GM21576 (cell line): ENCODE measurements at regions not wholly inside any gene's neighbourhood (a gene's known extent, or its start where the extent isn't known, plus 50 kb on each side); places are given as distances from the start of the nearest gene placed in this dataset.
"Not testable (repeated sequence)": the region's sequence is repeated elsewhere in the genome, so short reads cannot be mapped to it uniquely, and the experiment has no call there.

ENCODE experiments used
- ATAC-seq: cut with Tn5 transposase; IDR thresholded peaks from one replicate; pipeline ENCODE4 v1.9.1; 2021; ENCODE audit warnings: mild to moderate bottlenecking, moderate library complexity; ENCODE audit not compliant: unreplicated experiment

DNA sequence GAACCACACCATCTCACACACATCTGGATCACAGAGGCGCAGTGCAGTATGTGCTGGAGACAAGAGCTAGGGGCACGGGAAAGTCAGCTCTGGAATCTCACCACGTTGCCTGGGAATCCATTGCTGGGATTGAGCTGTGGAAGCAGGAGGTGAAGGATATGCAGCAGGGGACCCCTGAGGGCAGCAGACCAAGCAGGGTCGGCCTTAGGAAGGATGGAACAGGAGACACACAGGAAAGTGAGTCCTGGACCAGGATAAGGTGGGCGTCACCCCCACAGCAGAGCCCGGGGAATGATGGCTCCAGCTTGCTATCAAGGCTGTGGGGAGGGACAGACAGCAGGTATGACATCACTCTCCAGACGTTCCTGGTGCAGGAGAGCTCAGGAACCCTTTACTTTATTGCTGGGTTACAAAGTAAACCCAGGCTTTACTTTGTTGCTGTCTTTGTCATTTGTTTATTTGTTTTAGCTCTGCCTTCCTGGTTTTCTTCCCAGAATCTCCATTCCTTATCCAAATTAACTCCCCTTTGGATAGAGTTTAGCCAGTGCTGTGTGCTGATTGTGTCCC, 329.8 kb upstream of the MYT1L start:
- no peak for ATAC-seq

- ATAC-seq: no peak
Measured at GRCh38 chr2:2657121-2657962, 326.3 kb upstream of the MYT1L start.

GRCh38 chr2:2656115-2657011, 325.3 kb upstream of the MYT1L start:
- no peak for ATAC-seq

DNA sequence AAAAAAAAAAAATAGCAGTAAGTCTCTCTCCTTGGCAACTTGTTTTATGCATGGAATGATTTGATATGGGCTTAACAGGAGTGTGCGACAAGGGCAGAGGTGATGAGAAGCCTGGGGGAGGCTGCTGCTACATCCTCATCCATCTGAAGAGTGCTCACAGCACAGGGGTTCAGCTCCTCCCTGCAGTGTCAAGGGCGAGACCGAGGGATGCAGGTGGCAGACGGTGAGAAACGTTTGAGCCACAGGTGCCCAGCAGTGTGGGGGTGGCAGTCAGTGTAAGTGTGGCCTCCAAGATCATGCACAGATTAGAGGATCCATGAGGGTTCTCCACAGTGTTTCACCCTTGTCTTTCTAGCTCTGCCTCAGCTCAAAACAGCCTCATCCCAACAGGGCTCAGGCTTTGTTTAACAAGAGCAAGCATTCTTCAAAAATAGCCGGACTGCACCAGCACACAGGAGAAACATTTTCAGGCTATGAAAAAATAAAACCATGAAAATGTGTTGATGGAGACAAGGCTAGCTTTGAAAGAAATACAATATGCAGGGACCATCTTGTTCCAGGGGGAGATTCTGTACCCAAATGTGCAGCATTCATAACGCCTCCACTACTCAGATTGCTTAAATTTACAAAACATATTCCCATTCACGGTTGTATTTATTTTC, 324.5 kb upstream of the MYT1L start:
- ATAC-seq: no peak

DNA sequence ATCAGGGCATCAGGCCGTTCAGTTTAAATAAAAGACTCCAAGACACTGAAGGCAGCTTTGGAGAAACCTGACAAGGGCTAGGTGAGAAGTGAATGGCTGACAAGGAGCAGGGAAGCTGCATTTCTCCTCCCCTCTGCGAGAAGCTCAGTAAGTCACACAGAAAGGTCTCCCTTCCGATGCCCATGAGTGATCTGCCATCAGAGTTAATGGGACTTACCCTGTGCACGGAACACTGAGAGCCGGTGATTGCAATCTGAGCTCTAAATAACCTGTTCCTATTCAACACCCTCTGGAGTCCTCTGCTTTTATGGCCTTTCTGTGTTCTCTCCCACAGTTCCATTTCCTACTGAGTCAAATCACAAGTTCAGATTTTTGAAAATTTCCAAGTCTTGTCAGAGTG, 322.2 kb upstream of the MYT1L start:
- ATAC-seq: no peak

GRCh38 chr2:2650608-2651375, 319.7 kb upstream of the MYT1L start:
- no peak for ATAC-seq

- ATAC-seq: no peak
Measured at GRCh38 chr2:2649109-2650072, 318.3 kb upstream of the MYT1L start.

DNA sequence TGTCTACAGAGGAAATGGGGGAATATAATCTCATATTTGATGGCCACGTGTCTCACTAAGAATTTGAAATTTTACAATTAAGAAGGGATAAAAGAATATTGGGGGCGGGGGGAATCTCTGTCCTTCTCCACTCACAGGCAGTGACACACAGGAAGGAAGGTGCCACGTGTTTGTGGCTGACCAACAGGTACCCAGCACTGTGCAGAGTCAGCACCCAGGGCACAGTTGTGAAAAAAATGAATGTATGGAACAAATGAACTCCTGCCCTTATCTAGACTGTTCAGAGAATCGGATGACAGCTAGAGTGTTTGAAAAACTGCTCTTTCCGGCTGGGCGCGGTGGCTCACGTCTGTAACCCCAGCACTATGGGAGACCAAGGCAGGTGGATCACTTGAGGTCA, 317.0 kb upstream of the MYT1L start:
- ATAC-seq: no peak

- ATAC-seq: no peak
Measured at GRCh38 chr2:2647141-2647541, 316.1 kb upstream of the MYT1L start.

DNA sequence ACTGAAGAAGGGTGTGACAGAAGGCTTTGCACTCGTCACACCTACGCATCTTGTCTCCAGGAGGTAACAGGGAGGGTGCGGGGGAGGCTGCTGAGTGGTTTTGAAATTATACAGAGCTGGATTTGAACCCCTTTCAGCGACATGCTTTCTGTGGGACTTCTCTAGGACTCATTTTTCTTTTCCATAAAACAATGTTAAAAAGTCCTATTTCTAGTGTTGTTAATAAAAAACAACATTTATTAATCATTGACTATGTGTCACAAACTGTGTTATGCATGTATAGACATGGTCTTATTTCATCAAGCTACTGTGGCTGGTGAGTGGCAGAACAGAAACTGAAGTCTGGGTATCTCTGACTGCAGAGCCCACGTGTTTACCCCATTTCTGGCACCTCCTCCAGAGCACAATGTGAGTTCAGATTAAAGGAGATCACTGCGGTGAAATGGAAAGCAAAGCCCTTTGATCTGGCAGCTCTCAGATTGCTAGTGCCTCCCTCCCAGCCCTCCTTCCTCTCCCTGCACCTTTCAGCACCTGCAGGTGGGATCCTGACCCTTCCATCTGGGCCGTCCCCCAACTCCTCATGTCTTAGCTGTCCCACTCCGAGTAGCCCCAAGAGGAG, 315.5 kb upstream of the MYT1L start:
- ATAC-seq: peak; percentile 53

DNA sequence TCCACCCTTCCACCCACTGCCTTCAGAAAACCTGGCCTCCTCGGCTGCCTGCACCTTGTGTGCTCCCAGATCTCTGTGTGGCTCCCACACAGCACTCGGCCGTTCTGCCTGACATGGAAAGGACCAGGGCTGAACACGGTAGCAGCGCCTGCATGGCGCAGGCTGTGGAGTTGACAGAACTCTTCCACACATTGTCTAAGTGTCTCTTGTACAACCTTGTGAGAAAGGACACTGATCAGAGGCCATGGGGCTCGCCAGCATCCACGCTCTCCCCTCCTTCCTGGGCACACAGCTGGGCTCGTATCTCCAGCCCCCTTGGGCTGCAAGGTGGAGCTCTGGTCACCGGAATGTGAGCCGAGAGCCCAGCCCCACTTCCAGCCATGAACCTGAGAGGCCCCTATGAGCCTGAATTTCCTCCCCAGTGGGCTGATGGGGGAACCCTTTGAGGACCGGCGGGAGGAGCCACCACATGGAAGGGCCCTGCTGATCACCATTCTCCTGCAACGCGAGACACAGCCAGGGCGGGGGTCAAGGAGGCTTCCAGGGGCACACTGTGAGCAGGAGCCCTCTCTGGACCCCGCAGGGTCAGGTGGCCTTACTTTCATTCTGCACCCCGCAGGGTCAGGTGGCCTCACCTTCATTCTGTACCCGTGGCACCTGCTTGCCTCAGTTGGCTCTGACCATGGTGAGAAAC, 314.2 kb upstream of the MYT1L start:
- ATAC-seq: no peak

GRCh38 chr2:2644751-2645150, 313.7 kb upstream of the MYT1L start:
- not testable (repeated sequence) for ATAC-seq

DNA sequence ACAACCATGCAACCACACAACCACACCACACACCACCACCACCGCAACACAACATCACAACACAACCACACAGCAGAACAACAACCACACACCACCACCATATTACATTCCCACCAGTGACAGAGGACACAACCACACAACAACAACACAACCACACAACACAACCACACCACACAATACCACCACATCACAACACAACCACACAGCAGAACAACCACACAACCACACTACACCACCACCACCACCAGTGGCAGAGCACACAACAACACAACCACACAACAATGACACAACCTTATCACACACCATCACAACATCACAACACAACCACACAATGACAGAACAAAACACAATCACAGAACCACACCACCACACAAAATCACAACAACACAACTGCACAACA, 313.0 kb upstream of the MYT1L start:
- ATAC-seq: no peak

GRCh38 chr2:2642906-2643890, 312.1 kb upstream of the MYT1L start:
- no peak for ATAC-seq

DNA sequence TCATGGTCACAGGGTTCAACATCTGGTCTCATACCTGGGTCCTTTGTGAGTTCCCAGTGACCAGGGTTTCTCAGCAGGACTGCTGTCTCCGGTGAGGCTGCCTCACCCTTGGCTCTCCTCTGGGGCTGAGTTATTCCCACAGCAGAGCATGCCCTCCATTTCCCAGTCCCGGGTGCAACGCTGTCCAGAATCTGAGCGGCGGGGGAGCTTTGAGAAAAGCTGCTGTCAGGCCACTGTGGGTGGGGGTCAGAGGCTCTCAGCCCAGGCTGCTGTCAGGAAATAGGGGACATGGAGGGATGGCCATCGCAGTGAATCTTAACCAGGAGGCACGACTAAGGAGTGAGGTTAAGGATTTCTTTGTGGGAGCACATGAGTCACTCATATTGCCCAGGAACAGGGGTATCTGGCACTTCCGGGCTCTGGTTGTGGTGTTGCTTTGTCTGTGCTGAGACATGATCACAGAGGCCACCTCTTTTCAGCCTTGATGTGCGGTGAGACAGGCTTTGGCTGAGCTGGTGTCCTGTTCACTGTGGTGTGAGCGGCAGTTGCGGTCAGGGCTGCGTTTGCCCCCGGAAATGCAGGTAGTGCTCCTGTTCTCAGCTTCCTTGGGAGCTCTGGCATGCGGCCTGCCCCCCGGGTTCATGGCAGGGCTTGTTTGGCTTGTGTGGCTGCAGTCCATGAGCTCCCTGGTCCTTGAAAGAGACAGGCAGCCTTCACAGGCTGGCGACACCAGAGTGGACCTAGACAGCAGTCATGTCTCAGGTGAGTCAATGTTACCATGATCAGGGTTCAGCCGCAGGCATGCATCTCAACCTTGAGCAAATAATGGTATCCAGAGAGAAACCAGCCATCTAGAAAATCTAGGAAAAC, 310.7 kb upstream of the MYT1L start:
- no peak for ATAC-seq

DNA sequence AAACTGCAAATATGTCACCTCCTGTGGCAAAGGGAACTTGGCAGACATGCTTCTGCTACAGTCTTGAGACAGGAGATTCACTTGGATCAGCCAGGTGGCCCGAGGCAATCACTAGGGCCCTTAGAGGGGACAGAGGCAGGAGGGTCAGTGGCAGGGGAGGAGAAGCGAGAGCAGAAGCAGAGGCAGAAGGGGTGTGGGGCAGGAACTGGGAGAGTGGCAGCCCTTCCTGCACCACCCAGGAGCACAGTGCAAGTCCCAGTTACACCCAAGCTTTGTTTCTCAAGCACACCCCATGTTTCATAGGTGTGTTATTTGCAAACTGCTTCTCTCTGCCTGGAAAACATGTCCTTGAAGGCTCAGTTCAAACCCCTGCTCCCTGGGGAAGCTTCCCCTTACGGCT, 309.7 kb upstream of the MYT1L start:
- no peak for ATAC-seq
